ENCODE measurements at regions not wholly inside any gene's neighbourhood (a gene's known extent, or its start where the extent isn't known, plus 50 kb on each side); places are given as distances from the start of the nearest gene placed in this dataset.

GRCh38 chr13:34833562-34834182 lies 108.4 kb upstream of the NBEA start:
- no peak overlapping the region for H2AFZ ChIP-seq (ENCODE audit: low read length)
- no peak for DNase-seq (ENCODE audit: insufficient read length, low spot score, missing footprints)
- no peaks in the 10 kb centered on the region for H3K36me3 ChIP-seq (ENCODE audit: insufficient read depth, low read length)
- no peaks in the 10 kb centered on the region for H3K9me3 ChIP-seq (ENCODE audit: low read depth, low read length)
- no peak overlapping the region for H3K27ac ChIP-seq (ENCODE audit: low read depth, low read length)
- H3K79me2 ChIP-seq (ENCODE audit: insufficient read depth, low read length), result no peaks in the 10 kb centered on the region
- no peak overlapping the region for H3K4me2 ChIP-seq (ENCODE audit: insufficient read depth, low read length)
- no peaks in the 10 kb centered on the region for H4K20me1 ChIP-seq (ENCODE audit: insufficient read depth, low read length)
- no peak overlapping the region for H3K4me3 ChIP-seq (ENCODE audit: insufficient read depth, low read length)
- no peaks in the 10 kb centered on the region for H3K27me3 ChIP-seq (ENCODE audit: insufficient read depth, low read length)
- TF ChIP-seq, protein P1, sequence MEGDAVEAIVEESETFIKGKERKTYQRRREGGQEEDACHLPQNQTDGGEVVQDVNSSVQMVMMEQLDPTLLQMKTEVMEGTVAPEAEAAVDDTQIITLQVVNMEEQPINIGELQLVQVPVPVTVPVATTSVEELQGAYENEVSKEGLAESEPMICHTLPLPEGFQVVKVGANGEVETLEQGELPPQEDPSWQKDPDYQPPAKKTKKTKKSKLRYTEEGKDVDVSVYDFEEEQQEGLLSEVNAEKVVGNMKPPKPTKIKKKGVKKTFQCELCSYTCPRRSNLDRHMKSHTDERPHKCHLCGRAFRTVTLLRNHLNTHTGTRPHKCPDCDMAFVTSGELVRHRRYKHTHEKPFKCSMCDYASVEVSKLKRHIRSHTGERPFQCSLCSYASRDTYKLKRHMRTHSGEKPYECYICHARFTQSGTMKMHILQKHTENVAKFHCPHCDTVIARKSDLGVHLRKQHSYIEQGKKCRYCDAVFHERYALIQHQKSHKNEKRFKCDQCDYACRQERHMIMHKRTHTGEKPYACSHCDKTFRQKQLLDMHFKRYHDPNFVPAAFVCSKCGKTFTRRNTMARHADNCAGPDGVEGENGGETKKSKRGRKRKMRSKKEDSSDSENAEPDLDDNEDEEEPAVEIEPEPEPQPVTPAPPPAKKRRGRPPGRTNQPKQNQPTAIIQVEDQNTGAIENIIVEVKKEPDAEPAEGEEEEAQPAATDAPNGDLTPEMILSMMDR (IDR thresholded peaks at IDR 0.05; ENCODE audit: extremely low read depth, low read depth, low read length), result no peak
- no peaks in the 10 kb centered on the region for H3K4me1 ChIP-seq (ENCODE audit: insufficient read depth, low read length)

- Histone ChIP-seq H3K27me3 (ENCODE audit: insufficient read depth, low read length) (no peaks in the 10 kb centered on the region), H3K4me3 (ENCODE audit: insufficient read depth, low read length) (no peak overlapping the region), H2AFZ (ENCODE audit: low read length) (no peak overlapping the region), H3K4me1 (ENCODE audit: insufficient read depth, low read length) (no peaks in the 10 kb centered on the region), H3K36me3 (ENCODE audit: insufficient read depth, low read length) (no peaks in the 10 kb centered on the region), H3K9me3 (ENCODE audit: low read depth, low read length) (no peaks in the 10 kb centered on the region), H4K20me1 (ENCODE audit: insufficient read depth, low read length) (no peaks in the 10 kb centered on the region), H3K79me2 (ENCODE audit: insufficient read depth, low read length) (no peaks in the 10 kb centered on the region), H3K27ac (ENCODE audit: low read depth, low read length) (no peak overlapping the region), H3K4me2 (ENCODE audit: insufficient read depth, low read length) (no peak overlapping the region)
- DNase-seq (ENCODE audit: insufficient read length, low spot score, missing footprints), result no peak
- TF ChIP-seq, protein P1 (IDR thresholded peaks at IDR 0.05; ENCODE audit: extremely low read depth, low read depth, low read length), result no peak
These were observed 99.6 kb upstream of the NBEA start for GRCh38 chr13:34842466-34842865.

DNA sequence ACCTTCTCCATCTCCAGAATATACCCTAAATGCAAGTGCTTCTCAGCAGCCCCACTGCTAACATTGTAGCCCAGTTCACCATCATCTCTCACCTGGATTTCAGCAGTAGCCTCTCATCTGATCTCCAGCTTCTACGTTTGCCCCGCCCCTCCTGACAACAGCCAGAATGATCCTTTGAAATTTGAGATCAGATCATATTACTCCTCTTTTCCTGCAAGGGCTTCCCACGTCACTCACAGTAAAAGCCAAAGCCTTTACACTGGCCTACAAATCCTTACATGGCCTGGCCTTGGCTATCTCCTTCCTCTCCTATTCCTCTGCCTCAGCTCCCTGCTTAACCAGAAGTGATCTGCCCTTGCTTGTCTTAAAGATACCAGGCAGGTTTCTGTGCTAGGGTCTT lies 94.3 kb upstream of the NBEA start:
- H3K27me3 ChIP-seq (ENCODE audit: insufficient read depth, low read length), result no peaks in the 10 kb centered on the region

DNA sequence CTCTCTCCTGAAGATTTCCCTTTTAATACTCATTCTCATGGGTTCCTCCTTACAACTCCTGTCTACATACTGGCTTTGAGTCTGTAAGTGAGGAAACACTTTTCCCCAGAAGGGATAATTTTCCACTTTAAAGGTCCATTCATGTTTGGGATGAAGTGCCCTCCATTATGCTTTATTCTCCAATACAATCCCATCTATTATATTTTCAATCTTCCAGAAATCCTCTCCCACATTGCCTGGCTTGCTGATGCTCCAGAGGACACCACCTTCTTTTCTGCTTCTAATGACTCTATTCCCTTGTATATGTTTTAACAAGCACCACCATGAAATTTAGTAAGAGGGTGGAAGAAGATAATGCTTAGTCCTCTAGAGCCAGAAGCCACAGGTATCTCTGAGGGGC lies 92.7 kb upstream of the NBEA start:
- Histone ChIP-seq H3K79me2 (ENCODE audit: insufficient read depth, low read length) (no peaks in the 10 kb centered on the region), H3K9me3 (ENCODE audit: low read depth, low read length) (no peaks in the 10 kb centered on the region), H3K4me1 (ENCODE audit: insufficient read depth, low read length) (no peaks in the 10 kb centered on the region), H3K27me3 (ENCODE audit: insufficient read depth, low read length) (no peaks in the 10 kb centered on the region), H3K36me3 (ENCODE audit: insufficient read depth, low read length) (no peaks in the 10 kb centered on the region), H3K4me2 (ENCODE audit: insufficient read depth, low read length) (no peak overlapping the region), H3K4me3 (ENCODE audit: insufficient read depth, low read length) (no peak overlapping the region), H3K27ac (ENCODE audit: low read depth, low read length) (no peak overlapping the region), H2AFZ (ENCODE audit: low read length) (no peak overlapping the region), H4K20me1 (ENCODE audit: insufficient read depth, low read length) (no peaks in the 10 kb centered on the region)
- TF ChIP-seq, protein P1 (IDR thresholded peaks at IDR 0.05; ENCODE audit: extremely low read depth, low read depth, low read length), result no peak
- DNase-seq (ENCODE audit: insufficient read length, low spot score, missing footprints), result no peak

More for the DNA sequence above, 94.3 kb upstream of the NBEA start:
- DNase-seq (ENCODE audit: insufficient read length, low spot score, missing footprints), result no peak
- no peaks in the 10 kb centered on the region for H3K4me1 ChIP-seq (ENCODE audit: insufficient read depth, low read length)
- H4K20me1 ChIP-seq (ENCODE audit: insufficient read depth, low read length), result no peaks in the 10 kb centered on the region
- H3K4me3 ChIP-seq (ENCODE audit: insufficient read depth, low read length), result no peak overlapping the region
- no peak overlapping the region for H3K4me2 ChIP-seq (ENCODE audit: insufficient read depth, low read length)
- H3K36me3 ChIP-seq (ENCODE audit: insufficient read depth, low read length), result no peaks in the 10 kb centered on the region
- no peak overlapping the region for H2AFZ ChIP-seq (ENCODE audit: low read length)
- H3K9me3 ChIP-seq (ENCODE audit: low read depth, low read length), result no peaks in the 10 kb centered on the region
- H3K27ac ChIP-seq (ENCODE audit: low read depth, low read length), result no peak overlapping the region
- H3K79me2 ChIP-seq (ENCODE audit: insufficient read depth, low read length), result no peaks in the 10 kb centered on the region
- TF ChIP-seq, protein P1 (IDR thresholded peaks at IDR 0.05; ENCODE audit: extremely low read depth, low read depth, low read length), result no peak
